ENCODE measurements at regions not wholly inside any gene's neighbourhood (a gene's known extent, or its start where the extent isn't known, plus 50 kb on each side); places are given as distances from the start of the nearest gene placed in this dataset.
"Not testable (repeated sequence)": the region's sequence is repeated elsewhere in the genome, so short reads cannot be mapped to it uniquely, and the experiment has no call there.

DNA sequence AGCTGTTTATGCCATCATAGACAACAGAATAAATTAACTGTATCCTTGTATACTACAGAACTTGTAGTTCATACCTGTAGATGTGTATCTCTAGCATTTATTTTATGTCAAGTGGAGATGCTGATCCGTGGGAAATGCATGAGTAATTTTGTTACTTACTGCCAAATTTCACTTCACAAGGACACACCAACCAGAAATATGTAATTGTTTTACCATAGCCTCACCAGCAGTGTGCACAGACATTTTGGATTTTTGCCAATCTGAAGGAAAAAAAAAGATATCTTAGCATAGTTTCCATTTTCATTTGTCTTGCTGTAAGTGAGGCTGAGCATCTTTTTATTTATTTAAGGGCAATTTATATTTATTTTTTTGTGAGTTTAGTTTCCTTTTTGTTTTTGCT is 265.1 kb upstream of the OSR1 start:
- Histone ChIP-seq H3K27ac (ENCODE audit: low read depth in 1 of 3, low read length in 2 of 3) (no peak overlapping the region), H3K4me1 (ENCODE audit: control insufficient read depth in 3 of 3, insufficient read depth in 2 of 3, low read depth in 1 of 3, low read length in 2 of 3) (no peaks in the 10 kb centered on the region), H3K4me3 (ENCODE audit: low read depth in 1 of 3, low read length in 3 of 3) (no peak overlapping the region), H3K36me3 (ENCODE audit: control insufficient read depth in 3 of 3, insufficient read depth in 2 of 3, low read depth in 1 of 3, low read length in 3 of 3) (no peaks in the 10 kb centered on the region), H3K27me3 (ENCODE audit: control insufficient read depth in 3 of 3, insufficient read depth in 3 of 3, low read length in 3 of 3) (no peaks in the 10 kb centered on the region), H3K9me3 (ENCODE audit: control insufficient read depth in 2 of 2, insufficient read depth in 1 of 2, low read depth in 1 of 2, low read length in 1 of 2) (peaks cover 0 to 6% of the 10 kb centered on the region in 2 donors)
- FAIRE-seq = no peak
- DNase-seq = no peak
- WGBS, 3 donors = 3 to 18% (median 8%) methylated on average over 1 of the region's 1 CpG

DNA sequence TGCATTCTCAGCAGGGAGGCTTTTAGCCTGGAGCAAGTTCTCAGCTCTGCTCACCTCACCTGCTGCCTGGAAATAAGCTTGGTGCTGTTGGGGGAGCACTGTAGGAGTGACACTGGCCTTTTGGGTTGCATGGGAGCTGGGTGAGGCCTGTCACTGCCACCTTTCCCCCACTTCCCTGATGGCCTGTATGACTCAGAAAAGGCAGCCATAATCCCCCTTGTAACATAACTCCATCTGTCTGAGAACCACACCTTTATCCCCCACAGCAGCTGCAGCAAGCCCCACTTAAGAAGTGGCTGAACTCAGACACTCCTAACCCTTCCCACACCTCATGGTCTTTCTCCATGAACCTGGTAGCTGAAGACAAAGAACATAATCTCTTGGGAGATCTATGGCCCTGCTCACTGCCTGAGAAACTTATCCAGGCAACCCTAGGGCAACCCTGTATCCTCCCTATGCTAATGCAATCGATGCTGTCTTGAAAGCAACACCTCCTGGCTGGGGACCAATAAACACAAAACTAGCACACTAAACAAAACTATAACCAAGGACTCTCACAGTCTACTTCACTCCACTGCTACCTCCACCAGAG is 258.9 kb upstream of the OSR1 start:
- WGBS, 3 donors = 70 to 90% (median 85%) methylated on average over 1 of the region's 1 CpG
- H3K27me3 ChIP-seq (ENCODE audit: control insufficient read depth in 3 of 3, insufficient read depth in 3 of 3, low read length in 3 of 3) = peaks cover 0 to 6% (median 0%) of the 10 kb centered on the region in 3 donors
- no peaks in the 10 kb centered on the region for H3K4me1 ChIP-seq (ENCODE audit: control insufficient read depth in 3 of 3, insufficient read depth in 2 of 3, low read depth in 1 of 3, low read length in 2 of 3)
- no peaks in the 10 kb centered on the region for H3K36me3 ChIP-seq (ENCODE audit: control insufficient read depth in 3 of 3, insufficient read depth in 2 of 3, low read depth in 1 of 3, low read length in 3 of 3)
- no peak for DNase-seq
- H3K9me3 ChIP-seq (ENCODE audit: control insufficient read depth in 2 of 2, insufficient read depth in 1 of 2, low read depth in 1 of 2, low read length in 1 of 2) = peaks cover 0 to 26% of the 10 kb centered on the region in 2 donors
- no peak for FAIRE-seq
- no peak overlapping the region for H3K4me3 ChIP-seq (ENCODE audit: low read depth in 1 of 3, low read length in 3 of 3)
- no peak overlapping the region for H3K27ac ChIP-seq (ENCODE audit: low read depth in 1 of 3, low read length in 2 of 3)

DNA sequence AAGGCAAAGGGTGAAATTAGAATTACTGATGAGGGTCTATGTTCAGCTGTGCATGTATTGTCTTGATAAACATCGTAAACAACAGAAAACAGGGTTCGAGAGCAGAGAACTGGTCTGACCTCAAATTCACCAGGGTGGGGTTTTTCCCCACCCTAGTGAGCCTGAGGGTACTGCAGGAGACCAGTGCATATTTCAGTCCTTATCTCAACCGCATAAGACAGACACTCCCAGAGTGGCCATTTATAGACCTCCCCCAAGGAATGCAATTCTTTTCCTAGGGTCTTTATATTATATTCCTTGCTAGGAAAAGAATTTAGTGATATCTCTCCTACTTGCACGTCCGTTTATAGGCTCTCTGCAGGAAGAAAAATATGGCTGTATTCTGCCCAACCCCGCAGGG is 257.0 kb upstream of the OSR1 start:
- not testable (repeated sequence) for H3K36me3 ChIP-seq (ENCODE audit: control insufficient read depth in 3 of 3, insufficient read depth in 2 of 3, low read depth in 1 of 3, low read length in 3 of 3); H3K27me3 ChIP-seq (ENCODE audit: control insufficient read depth in 3 of 3, insufficient read depth in 3 of 3, low read length in 3 of 3); DNase-seq; H3K4me3 ChIP-seq (ENCODE audit: low read depth in 1 of 3, low read length in 3 of 3); H3K27ac ChIP-seq (ENCODE audit: low read depth in 1 of 3, low read length in 2 of 3); FAIRE-seq; H3K4me1 ChIP-seq (ENCODE audit: control insufficient read depth in 3 of 3, insufficient read depth in 2 of 3, low read depth in 1 of 3, low read length in 2 of 3)
- WGBS, 3 donors = 82 to 87% (median 86%) methylated on average over 6 of the region's 6 CpGs
- H3K9me3 ChIP-seq (ENCODE audit: control insufficient read depth in 2 of 2, insufficient read depth in 1 of 2, low read depth in 1 of 2, low read length in 1 of 2) = peaks cover 0 to 26% of the 10 kb centered on the region in 2 donors

DNA sequence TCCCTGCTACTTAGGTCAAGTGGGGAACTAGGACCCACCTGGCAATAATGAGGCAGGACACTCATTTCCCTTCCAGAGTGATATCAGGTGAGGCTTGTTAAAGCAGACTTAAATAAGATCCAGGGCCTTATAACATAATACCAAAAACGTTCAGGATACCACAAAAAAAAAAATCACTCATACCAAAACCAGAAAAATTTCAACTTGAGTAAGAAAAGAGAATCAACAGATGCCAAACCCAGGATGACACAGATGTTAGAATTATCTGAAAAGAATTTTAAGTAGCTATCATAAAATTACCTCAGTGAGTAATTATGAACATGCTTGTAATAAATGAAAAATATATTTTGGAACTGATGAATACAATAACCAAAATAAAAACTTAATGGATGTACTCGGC is 255.6 kb upstream of the OSR1 start:
- Histone ChIP-seq H3K36me3 (ENCODE audit: control insufficient read depth in 3 of 3, insufficient read depth in 2 of 3, low read depth in 1 of 3, low read length in 3 of 3) (no peaks in the 10 kb centered on the region), H3K9me3 (ENCODE audit: control insufficient read depth in 2 of 2, insufficient read depth in 1 of 2, low read depth in 1 of 2, low read length in 1 of 2) (peaks cover 0 to 26% of the 10 kb centered on the region in 2 donors), H3K27ac (ENCODE audit: low read depth in 1 of 3, low read length in 2 of 3) (no peak overlapping the region), H3K27me3 (ENCODE audit: control insufficient read depth in 3 of 3, insufficient read depth in 3 of 3, low read length in 3 of 3) (peaks cover 0 to 6% (median 0%) of the 10 kb centered on the region in 3 donors), H3K4me3 (ENCODE audit: low read depth in 1 of 3, low read length in 3 of 3) (no peak overlapping the region), H3K4me1 (ENCODE audit: control insufficient read depth in 3 of 3, insufficient read depth in 2 of 3, low read depth in 1 of 3, low read length in 2 of 3) (no peaks in the 10 kb centered on the region)
- FAIRE-seq (no peak), DNase-seq (no peak)
- 41 to 44% (median 43%) methylated on average over 2 of the region's 2 CpGs for WGBS, 3 donors

DNA sequence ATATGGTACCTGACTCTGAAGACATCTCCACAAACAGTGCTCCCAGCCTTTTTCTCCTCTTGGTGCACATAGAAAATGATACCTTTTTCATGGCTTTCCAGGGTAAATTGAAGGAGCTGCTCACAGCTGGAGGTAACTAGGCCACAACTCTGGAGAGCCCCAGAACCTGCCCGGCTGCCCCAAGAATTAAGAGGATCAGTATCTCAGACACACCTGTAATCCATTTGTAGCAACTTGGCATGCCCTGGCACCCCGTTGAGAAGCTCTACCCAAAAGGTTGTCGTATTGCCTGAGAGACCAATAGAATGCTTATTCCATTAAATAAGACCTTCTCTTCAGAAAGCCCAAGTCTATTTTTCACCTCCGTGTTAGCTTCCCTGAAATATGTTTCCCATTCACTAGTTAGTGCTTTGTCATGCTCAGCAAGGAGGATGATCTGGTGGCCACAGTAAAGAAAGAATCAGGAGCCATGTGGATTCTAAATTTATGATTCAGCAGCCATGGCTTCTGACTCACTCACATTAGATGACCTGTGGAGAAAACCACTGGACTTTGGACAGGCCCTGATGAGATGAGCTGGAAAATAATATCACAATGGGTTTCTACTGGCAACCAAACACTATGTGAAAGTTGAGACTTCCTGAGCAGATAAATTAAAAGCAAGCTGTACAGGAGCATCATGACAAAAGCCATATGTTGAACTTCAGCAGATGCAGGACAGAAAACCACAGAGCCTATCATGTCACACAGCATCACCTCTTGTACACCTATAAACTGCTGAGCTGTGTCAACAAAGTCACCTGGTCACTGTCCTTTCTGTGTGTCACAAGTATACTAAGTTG is 253.3 kb upstream of the OSR1 start:
- WGBS, 3 donors = 74 to 84% (median 80%) methylated on average over 4 of the region's 4 CpGs
- Histone ChIP-seq H3K4me3 (ENCODE audit: low read depth in 1 of 3, low read length in 3 of 3) (no peak overlapping the region), H3K36me3 (ENCODE audit: control insufficient read depth in 3 of 3, insufficient read depth in 2 of 3, low read depth in 1 of 3, low read length in 3 of 3) (no peaks in the 10 kb centered on the region), H3K27me3 (ENCODE audit: control insufficient read depth in 3 of 3, insufficient read depth in 3 of 3, low read length in 3 of 3) (no peaks in the 10 kb centered on the region), H3K27ac (ENCODE audit: low read depth in 1 of 3, low read length in 2 of 3) (no peak overlapping the region), H3K9me3 (ENCODE audit: control insufficient read depth in 2 of 2, insufficient read depth in 1 of 2, low read depth in 1 of 2, low read length in 1 of 2) (peaks cover 0 to 19% of the 10 kb centered on the region in 2 donors), H3K4me1 (ENCODE audit: control insufficient read depth in 3 of 3, insufficient read depth in 2 of 3, low read depth in 1 of 3, low read length in 2 of 3) (no peaks in the 10 kb centered on the region)
- no peak for FAIRE-seq
- DNase-seq = peak; percentile 4 to 54

DNA sequence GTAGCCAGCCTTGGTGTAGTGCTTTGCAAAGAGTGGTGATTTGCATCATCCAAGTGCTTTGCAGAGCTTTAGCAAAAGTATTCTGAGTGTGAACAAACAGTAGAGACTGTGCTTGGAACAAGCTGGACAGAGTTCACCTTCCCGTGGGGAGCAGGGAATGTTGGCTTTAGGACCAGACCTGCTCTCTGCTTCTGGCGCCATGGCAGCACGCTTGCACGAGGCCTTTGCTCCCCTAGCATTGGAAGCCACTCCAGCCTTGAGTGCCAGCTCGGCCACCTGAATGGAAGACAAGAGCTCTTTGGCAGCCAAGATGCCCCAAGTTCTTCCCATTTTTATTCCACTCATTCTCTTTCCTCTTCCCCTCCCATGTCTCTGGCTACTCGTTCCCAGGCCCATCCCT is 250.8 kb upstream of the OSR1 start:
- Histone ChIP-seq H3K27ac (ENCODE audit: low read depth in 1 of 3, low read length in 2 of 3) (no peak overlapping the region), H3K36me3 (ENCODE audit: control insufficient read depth in 3 of 3, insufficient read depth in 2 of 3, low read depth in 1 of 3, low read length in 3 of 3) (no peaks in the 10 kb centered on the region), H3K4me1 (ENCODE audit: control insufficient read depth in 3 of 3, insufficient read depth in 2 of 3, low read depth in 1 of 3, low read length in 2 of 3) (no peaks in the 10 kb centered on the region), H3K4me3 (ENCODE audit: low read depth in 1 of 3, low read length in 3 of 3) (no peak overlapping the region), H3K27me3 (ENCODE audit: control insufficient read depth in 3 of 3, insufficient read depth in 3 of 3, low read length in 3 of 3) (no peaks in the 10 kb centered on the region), H3K9me3 (ENCODE audit: control insufficient read depth in 2 of 2, insufficient read depth in 1 of 2, low read depth in 1 of 2, low read length in 1 of 2) (peaks cover 0 to 5% of the 10 kb centered on the region in 2 donors)
- no peak for FAIRE-seq
- DNase-seq = no peak
- 66 to 74% (median 66%) methylated on average over 6 of the region's 6 CpGs for WGBS, 3 donors

DNA sequence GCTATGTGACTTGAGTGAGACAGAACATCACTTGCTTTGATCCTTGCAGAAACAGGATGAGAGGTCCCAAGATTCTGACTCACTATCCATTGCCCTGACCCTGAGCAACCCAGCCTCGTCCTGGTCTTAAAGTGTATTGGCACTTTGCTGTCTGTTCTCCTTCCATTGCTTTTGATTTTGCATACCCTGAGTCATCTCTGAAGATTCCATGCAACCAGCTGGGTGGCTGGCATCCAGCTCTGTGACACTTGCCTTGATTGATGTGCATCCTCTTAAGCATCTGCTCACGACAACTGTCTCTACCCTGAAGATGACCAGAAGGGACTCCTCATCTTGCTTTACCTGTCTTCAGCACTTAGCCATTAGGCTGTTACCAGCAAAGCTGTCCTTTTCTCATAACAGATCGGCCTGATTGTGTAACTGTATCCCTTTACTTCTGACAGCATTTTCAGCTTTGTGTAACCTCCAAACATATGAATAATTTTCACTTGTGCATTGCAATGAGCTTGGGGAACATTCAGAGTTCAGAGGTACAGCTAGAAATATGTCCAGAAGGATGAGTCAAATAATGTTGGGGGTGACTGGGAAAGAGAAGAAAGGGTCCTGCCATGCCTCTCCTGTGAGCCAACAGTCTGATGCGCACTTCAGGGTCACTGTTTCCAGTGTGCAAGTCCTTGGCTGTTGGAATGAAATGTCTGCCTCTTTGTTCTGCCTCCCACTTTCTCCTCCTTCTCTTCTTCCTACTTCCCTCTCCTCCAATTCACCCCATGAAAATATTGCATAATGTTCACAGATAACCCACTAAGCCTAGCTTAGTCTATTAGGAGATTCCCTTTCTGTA is 249.7 kb upstream of the OSR1 start:
- Histone ChIP-seq H3K4me3 (ENCODE audit: low read depth in 1 of 3, low read length in 3 of 3) (no peak overlapping the region), H3K4me1 (ENCODE audit: control insufficient read depth in 3 of 3, insufficient read depth in 2 of 3, low read depth in 1 of 3, low read length in 2 of 3) (no peaks in the 10 kb centered on the region), H3K27ac (ENCODE audit: low read depth in 1 of 3, low read length in 2 of 3) (no peak overlapping the region), H3K9me3 (ENCODE audit: control insufficient read depth in 2 of 2, insufficient read depth in 1 of 2, low read depth in 1 of 2, low read length in 1 of 2) (no peaks in the 10 kb centered on the region), H3K27me3 (ENCODE audit: control insufficient read depth in 3 of 3, insufficient read depth in 3 of 3, low read length in 3 of 3) (no peaks in the 10 kb centered on the region), H3K36me3 (ENCODE audit: control insufficient read depth in 3 of 3, insufficient read depth in 2 of 3, low read depth in 1 of 3, low read length in 3 of 3) (no peaks in the 10 kb centered on the region)
- 62 to 73% (median 65%) methylated on average over 4 of the region's 4 CpGs for WGBS, 3 donors
- no peak for DNase-seq
- FAIRE-seq = no peak

DNA sequence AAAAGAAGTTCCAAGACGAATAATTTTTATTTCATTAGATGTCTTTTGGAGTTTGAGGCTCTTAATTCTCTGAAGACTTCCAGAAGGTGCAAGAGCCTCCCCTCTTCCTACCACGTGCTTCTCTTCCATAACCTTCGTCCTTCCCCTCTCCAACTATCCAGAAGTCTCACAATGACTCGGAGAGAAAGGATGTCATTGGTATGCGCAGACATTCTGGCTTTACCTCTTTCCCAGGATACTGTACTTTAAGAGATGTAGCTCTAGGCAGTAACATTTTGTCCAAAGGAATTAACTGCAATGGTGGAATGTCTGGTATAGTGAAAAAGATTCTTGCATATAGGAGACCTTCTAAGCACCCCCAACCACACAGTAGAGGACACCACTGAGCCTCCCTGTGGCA is 249.0 kb upstream of the OSR1 start:
- WGBS, 3 donors = 61 to 75% (median 67%) methylated on average over 5 of the region's 5 CpGs
- H3K4me3 ChIP-seq (ENCODE audit: low read depth in 1 of 3, low read length in 3 of 3) = no peak overlapping the region
- DNase-seq (no peak), FAIRE-seq (no peak)
- no peaks in the 10 kb centered on the region for H3K27me3 ChIP-seq (ENCODE audit: control insufficient read depth in 3 of 3, insufficient read depth in 3 of 3, low read length in 3 of 3)
- H3K4me1 ChIP-seq (ENCODE audit: control insufficient read depth in 3 of 3, insufficient read depth in 2 of 3, low read depth in 1 of 3, low read length in 2 of 3) = no peaks in the 10 kb centered on the region
- H3K27ac ChIP-seq (ENCODE audit: low read depth in 1 of 3, low read length in 2 of 3) = no peak overlapping the region
- no peaks in the 10 kb centered on the region for H3K36me3 ChIP-seq (ENCODE audit: control insufficient read depth in 3 of 3, insufficient read depth in 2 of 3, low read depth in 1 of 3, low read length in 3 of 3)
- no peaks in the 10 kb centered on the region for H3K9me3 ChIP-seq (ENCODE audit: control insufficient read depth in 2 of 2, insufficient read depth in 1 of 2, low read depth in 1 of 2, low read length in 1 of 2)
